Endothelial cell of umbilical vein (primary cell): ENCODE measurements at regions not wholly inside any gene's neighbourhood (a gene's known extent, or its start where the extent isn't known, plus 50 kb on each side); places are given as distances from the start of the nearest gene placed in this dataset.

Experiments
- BruUV-seq: library from RNA; stranded (reverse); fragments of 400-500 nt; replicated peaks from 2 replicates; lab custom pipeline; 2021; lab: Mats Ljungman, UMichigan
- CTCF ChIA-PET: fragments of 300-600, 350-600 bp; sonication (Branson Sonifier 250); formaldehyde crosslinking; loops from one replicate; lab custom pipeline; 2021; ENCODE audit warnings: antibody characterized with exemption, inconsistent platforms; lab: Charles Lee
- POLR2A ChIA-PET: fragments of 300-600, 350-600 bp; sonication (Branson Sonifier 250); formaldehyde crosslinking; loops from one replicate; lab custom pipeline; 2021; ENCODE audit warnings: antibody characterized with exemption, inconsistent platforms; lab: Charles Lee
- DNase-seq: peaks from one replicate; pipeline ENCODE4 v3.0.0-alpha.2; 2011; ENCODE audit warnings: low read depth, low spot score
- FAIRE-seq: peaks from 2 replicates; lab custom pipeline; 2011; peaks lifted over from hg19 to GRCh38; lab: Jason Lieb, UNC
- H2AFZ ChIP-seq: 2 replicates; pipeline ENCODE4 v1.6.0; 2012; ENCODE audit warnings: low read depth, low read length, control low read depth, inconsistent platforms
- H3K27ac ChIP-seq: 2 replicates; pipeline ENCODE4 v1.5.1; 2011; ENCODE audit warnings: low read depth, mild to moderate bottlenecking, control low read depth, low read length, moderate library complexity; ENCODE audit not compliant: insufficient read depth
- H3K27me3 ChIP-seq, 2 experiments: 2 replicates each; pipeline versions ENCODE4 v1.6.0 to v1.6.1; 2011; ENCODE audit warnings: low read length in 2 of 2, mixed read lengths in 1 of 2; ENCODE audit not compliant: control insufficient read depth in 2 of 2, insufficient read depth in 2 of 2
- H3K36me3 ChIP-seq, 2 experiments: 2 replicates in 1 of 2; 3 replicates in 1 of 2; pipeline ENCODE4 v1.5.1; 2011; ENCODE audit warnings: low read length in 2 of 2, mild to moderate bottlenecking in 1 of 2, moderate library complexity in 1 of 2; ENCODE audit not compliant: control insufficient read depth in 2 of 2, insufficient read depth in 2 of 2; ENCODE audit errors: extremely low read depth in 1 of 2
- H3K4me1 ChIP-seq: 3 replicates; pipeline ENCODE4 v1.5.1; 2011; ENCODE audit warnings: mild to moderate bottlenecking, low read length; ENCODE audit not compliant: control insufficient read depth, insufficient read depth; ENCODE audit errors: extremely low read depth
- H3K4me2 ChIP-seq: 2 replicates; pipeline ENCODE4 v1.6.1; 2011; ENCODE audit warnings: low read length, control low read depth, mixed read lengths; ENCODE audit not compliant: insufficient read depth
- H3K4me3 ChIP-seq, 3 experiments: fragments of 200-600 bp in 1 of 3; sonication (generic), shearing (Covaris generic) in 1 of 3; replicated peaks in 1 of 3; 2 replicates each; pipeline ENCODE4 v1.5.1; 2011 to 2016; ENCODE audit warnings: control low read depth in 3 of 3, low read length in 3 of 3, mild to moderate bottlenecking in 2 of 3, inconsistent platforms in 1 of 3, low read depth in 1 of 3, moderate library complexity in 1 of 3; ENCODE audit not compliant: insufficient read depth in 1 of 3
- H3K79me2 ChIP-seq: 2 replicates; pipeline ENCODE4 v1.6.0; 2012; ENCODE audit warnings: low read length, inconsistent platforms; ENCODE audit not compliant: control insufficient read depth, insufficient read depth
- H3K9ac ChIP-seq: replicated peaks from 2 replicates; pipeline ENCODE3; 2011; ENCODE audit warnings: low read length, control low read depth; ENCODE audit not compliant: insufficient read depth; ENCODE audit errors: extremely low read depth
- H3K9me1 ChIP-seq: replicated peaks from 3 replicates; pipeline ENCODE4 v1.6.0; 2011; ENCODE audit warnings: mild to moderate bottlenecking, low read length; ENCODE audit not compliant: control insufficient read depth, insufficient read depth; ENCODE audit errors: extremely low read depth
- H3K9me3 ChIP-seq: replicated peaks from 2 replicates; pipeline ENCODE4 v1.5.1; 2012; ENCODE audit warnings: low read length, inconsistent platforms; ENCODE audit not compliant: control insufficient read depth, insufficient read depth
- H4K20me1 ChIP-seq: replicated peaks from 2 replicates; pipeline ENCODE3; 2011; ENCODE audit warnings: mild to moderate bottlenecking, low read length; ENCODE audit not compliant: control insufficient read depth, insufficient read depth; ENCODE audit errors: extremely low read depth
- EZH2 ChIP-seq: IDR thresholded peaks from 2 replicates; pipeline ENCODE4 v1.6.1; 2012; ENCODE audit warnings: borderline replicate concordance, low read depth, mild to moderate bottlenecking, moderate library complexity, low read length, inconsistent platforms; ENCODE audit not compliant: severe bottlenecking
- FOS ChIP-seq: IDR thresholded peaks from 2 replicates; pipeline ENCODE4 v1.6.1; 2011; ENCODE audit warnings: mild to moderate bottlenecking, low read length, moderate library complexity, borderline replicate concordance; ENCODE audit not compliant: insufficient read depth
- GATA2 ChIP-seq: IDR thresholded peaks from 2 replicates; pipeline ENCODE4 v1.7.0; 2011; ENCODE audit warnings: low read depth, mild to moderate bottlenecking, moderate library complexity, mixed read lengths, low read length; ENCODE audit not compliant: insufficient read length, insufficient read depth
- JUN ChIP-seq: IDR thresholded peaks from 2 replicates; pipeline ENCODE4 v1.6.1; 2011; ENCODE audit warnings: borderline replicate concordance, low read depth; ENCODE audit not compliant: insufficient read length, insufficient read depth
- MYC ChIP-seq: IDR thresholded peaks from one replicate; pipeline ENCODE4 v1.6.1; 2011; ENCODE audit warnings: mild to moderate bottlenecking, low read depth, low read length
- POLR2A ChIP-seq: IDR thresholded peaks from 2 replicates; pipeline ENCODE4 v1.6.1; 2012; ENCODE audit warnings: low read depth, mild to moderate bottlenecking, control low read depth, low read length
- POLR2AphosphoS5 ChIP-seq: IDR thresholded peaks from 2 replicates; pipeline ENCODE4 v1.6.1; 2012; ENCODE audit warnings: low read depth, mild to moderate bottlenecking, control low read depth, low read length, moderate library complexity; ENCODE audit not compliant: insufficient read depth
- dilution Hi-C: fragments of 300-500 bp; cut with MboI; formaldehyde crosslinking; loops from one replicate; pipeline ENCODE4 v1.15.0; 2019; ENCODE audit warnings: low sequenced_read_pairs; ENCODE audit not compliant: extremely low pct_ligation_motif_present
- intact Hi-C: fragments of 100-400 bp; cut with micrococcal nuclease; formaldehyde crosslinking; loops from one replicate; pipeline ENCODE4 v1.10.0; 2022
- TF ChIP-seq, protein P1 (sequence below): IDR thresholded peaks from 2 replicates; pipeline ENCODE4 v1.6.1; 2011; ENCODE audit not compliant: insufficient read depth, insufficient read length
- TF ChIP-seq, protein P2 (sequence below), 2 donors: IDR thresholded peaks; 1 replicate in 1 of 2; 2 replicates in 1 of 2; pipeline ENCODE4 v1.5.1; 2011; ENCODE audit warnings: low read length in 2 of 2, mild to moderate bottlenecking in 2 of 2, moderate library complexity in 2 of 2, control low read depth in 1 of 2, inconsistent platforms in 1 of 2, low read depth in 1 of 2; ENCODE audit not compliant: insufficient read depth in 1 of 2; ENCODE audit errors: extremely low read depth in 1 of 2

DNA sequence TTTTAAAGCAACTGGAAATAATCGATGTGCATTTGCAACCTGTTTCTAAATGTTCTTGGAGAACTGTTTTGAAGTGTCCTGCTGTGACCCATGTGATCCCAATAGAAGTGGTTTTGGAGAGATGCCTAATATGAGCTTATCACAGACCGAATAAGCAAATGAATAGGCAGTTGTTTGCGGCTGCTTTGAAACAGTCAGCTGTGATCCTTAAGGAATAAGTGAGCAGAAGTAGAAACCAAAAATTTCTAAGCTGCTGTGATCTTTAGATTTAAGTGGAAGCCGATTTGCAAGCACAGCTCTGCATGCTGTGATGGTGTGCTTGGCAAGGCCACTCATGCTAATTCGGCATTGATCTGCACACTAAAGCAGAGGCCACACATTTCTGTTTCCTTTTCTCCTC is 329.5 kb upstream of the DUSP10 start:
- no peaks in the 10 kb centered on the region for H3K36me3 ChIP-seq
- no peaks in the 10 kb centered on the region for H3K79me2 ChIP-seq
- no peak overlapping the region for H3K4me3 ChIP-seq
- dilution Hi-C loops (no loop called here), intact Hi-C loops (no loop called here)
- H3K27me3 ChIP-seq: no peaks in the 10 kb centered on the region
- ChIA-PET POLR2A (interaction anchor here (0.7 kb wide), 1 partner anchor 23 kb away, joined by 3 read pairs; no protein-coding TSS in a partner anchor), CTCF (no interaction called here)
- H3K9ac ChIP-seq: no peak overlapping the region
- H3K4me1 ChIP-seq: no peaks in the 10 kb centered on the region
- no TSS peak for BruUV-seq
- TF ChIP-seq EZH2: no peak
- TF ChIP-seq JUN: no peak
- no peak for TF ChIP-seq GATA2
- TF ChIP-seq FOS: no peak
- no peak for TF ChIP-seq POLR2AphosphoS5
- TF ChIP-seq, protein P1, sequence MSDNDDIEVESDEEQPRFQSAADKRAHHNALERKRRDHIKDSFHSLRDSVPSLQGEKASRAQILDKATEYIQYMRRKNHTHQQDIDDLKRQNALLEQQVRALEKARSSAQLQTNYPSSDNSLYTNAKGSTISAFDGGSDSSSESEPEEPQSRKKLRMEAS: no peak
- no peak for TF ChIP-seq MYC
- no peak for TF ChIP-seq POLR2A
- H2AFZ ChIP-seq: no peak overlapping the region
- no peak overlapping the region for H3K4me2 ChIP-seq
- no peak for FAIRE-seq
- H3K9me3 ChIP-seq: no peaks in the 10 kb centered on the region
- no peak overlapping the region for H3K27ac ChIP-seq
- DNase-seq: no peak
- H3K9me1 ChIP-seq: no peaks in the 10 kb centered on the region
- no peaks in the 10 kb centered on the region for H4K20me1 ChIP-seq

DNA sequence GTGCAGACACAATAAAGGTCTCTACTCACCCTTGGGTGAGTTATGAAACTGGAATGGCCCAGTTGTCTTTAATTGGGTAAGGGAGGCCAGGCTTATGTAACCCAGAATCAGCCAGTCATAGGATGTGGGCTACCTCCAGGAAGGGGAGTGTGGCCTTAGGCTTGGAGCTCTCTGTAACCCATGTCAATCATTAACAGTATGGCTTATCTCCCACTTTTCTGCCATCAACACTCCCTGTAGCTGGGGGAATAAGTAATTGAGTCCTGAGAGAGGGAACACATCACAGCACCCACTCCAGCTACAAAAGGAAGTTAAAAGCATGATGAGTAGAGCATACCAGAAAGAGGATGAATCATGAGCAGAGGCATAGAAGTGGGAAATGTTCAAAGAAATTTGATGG is 327.0 kb upstream of the DUSP10 start:
- intact Hi-C loops: no loop called here
- DNase-seq (no peak), FAIRE-seq (no peak)
- H3K4me3 ChIP-seq: no peak overlapping the region
- no peaks in the 10 kb centered on the region for H3K79me2 ChIP-seq
- no peaks in the 10 kb centered on the region for H4K20me1 ChIP-seq
- no peaks in the 10 kb centered on the region for H3K4me1 ChIP-seq
- CTCF ChIA-PET: no interaction called here
- H3K36me3 ChIP-seq: no peaks in the 10 kb centered on the region
- H3K27me3 ChIP-seq: no peaks in the 10 kb centered on the region
- no peak overlapping the region for H2AFZ ChIP-seq
- no peaks in the 10 kb centered on the region for H3K9me1 ChIP-seq
- no TSS peak for BruUV-seq
- TF ChIP-seq POLR2A (no peak), FOS (no peak), EZH2 (no peak), JUN (no peak), GATA2 (no peak), MYC (no peak), POLR2AphosphoS5 (no peak)
- TF ChIP-seq, protein P2, sequence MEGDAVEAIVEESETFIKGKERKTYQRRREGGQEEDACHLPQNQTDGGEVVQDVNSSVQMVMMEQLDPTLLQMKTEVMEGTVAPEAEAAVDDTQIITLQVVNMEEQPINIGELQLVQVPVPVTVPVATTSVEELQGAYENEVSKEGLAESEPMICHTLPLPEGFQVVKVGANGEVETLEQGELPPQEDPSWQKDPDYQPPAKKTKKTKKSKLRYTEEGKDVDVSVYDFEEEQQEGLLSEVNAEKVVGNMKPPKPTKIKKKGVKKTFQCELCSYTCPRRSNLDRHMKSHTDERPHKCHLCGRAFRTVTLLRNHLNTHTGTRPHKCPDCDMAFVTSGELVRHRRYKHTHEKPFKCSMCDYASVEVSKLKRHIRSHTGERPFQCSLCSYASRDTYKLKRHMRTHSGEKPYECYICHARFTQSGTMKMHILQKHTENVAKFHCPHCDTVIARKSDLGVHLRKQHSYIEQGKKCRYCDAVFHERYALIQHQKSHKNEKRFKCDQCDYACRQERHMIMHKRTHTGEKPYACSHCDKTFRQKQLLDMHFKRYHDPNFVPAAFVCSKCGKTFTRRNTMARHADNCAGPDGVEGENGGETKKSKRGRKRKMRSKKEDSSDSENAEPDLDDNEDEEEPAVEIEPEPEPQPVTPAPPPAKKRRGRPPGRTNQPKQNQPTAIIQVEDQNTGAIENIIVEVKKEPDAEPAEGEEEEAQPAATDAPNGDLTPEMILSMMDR (IDR thresholded peaks at IDR 0.05; ENCODE audit: extremely low read depth in 1 of 2, insufficient read depth in 1 of 2, low read depth in 1 of 2, low read length in 2 of 2): no peak
- TF ChIP-seq, protein P1: no peak
- H3K9me3 ChIP-seq: no peaks in the 10 kb centered on the region
- no peak overlapping the region for H3K27ac ChIP-seq
- H3K4me2 ChIP-seq: no peak overlapping the region
- dilution Hi-C loops: no loop called here
- H3K9ac ChIP-seq: no peak overlapping the region
- POLR2A ChIA-PET: no interaction called here
